Stomach (tissue), 8 donors: ENCODE measurements at regions not wholly inside any gene's neighbourhood (a gene's known extent, or its start where the extent isn't known, plus 50 kb on each side); places are given as distances from the start of the nearest gene placed in this dataset.
"Not testable (repeated sequence)": the region's sequence is repeated elsewhere in the genome, so short reads cannot be mapped to it uniquely, and the experiment has no call there.

Source experiments
- DNase-seq, 2 donors: peaks; one replicate each; pipeline versions ENCODE4 v3.0.0 to v3.0.0-alpha.2; 2013 to 2019
- H3K27ac ChIP-seq, 5 donors: fragments of 200-600 bp in 4 of 5; sonication (generic) in 4 of 5; one replicate each; pipeline ENCODE4 v1.5.1; 2013 to 2019; ENCODE audit warnings: mild to moderate bottlenecking in 1 of 5, moderate library complexity in 1 of 5
- H3K27me3 ChIP-seq, 3 donors: fragments of 200-600 bp; sonication (generic); one replicate each; pipeline ENCODE4 v1.5.1; 2017 to 2019; ENCODE audit warnings: mixed run types in 1 of 3
- H3K36me3 ChIP-seq, 4 donors: fragments of 200-600 bp; sonication (generic); 1 replicate in 3 of 4; 2 replicates in 1 of 4; pipeline ENCODE4 v1.5.1; 2016 to 2019
- H3K4me1 ChIP-seq, 4 donors: fragments of 200-600 bp; sonication (generic); one replicate each; pipeline ENCODE4 v1.5.1; 2016 to 2019
- H3K4me3 ChIP-seq, 4 donors: fragments of 200-600 bp; sonication (generic) in 3 of 4; one replicate each; pipeline ENCODE4 v1.5.1; 2016 to 2019; ENCODE audit warnings: mild to moderate bottlenecking in 1 of 4
- H3K9me3 ChIP-seq, 4 donors: fragments of 200-600 bp; sonication (generic); one replicate each; pipeline ENCODE4 v1.5.1; 2016 to 2019
- CTCF ChIP-seq, 7 experiments: fragments of 450-650 bp in 4 of 7; fragments of 200-600 bp in 3 of 7; sonication (generic) in 3 of 7; IDR thresholded peaks; one replicate each; pipeline ENCODE4 v1.5.1; 2016 to 2019; ENCODE audit warnings: antibody characterized with exemption in 7 of 7, control low read depth in 2 of 7, mild to moderate bottlenecking in 1 of 7
- EP300 ChIP-seq: sonication (generic); formaldehyde crosslinking; IDR thresholded peaks from one replicate; pipeline ENCODE4 v1.6.1; 2017; ENCODE audit warnings: antibody characterized with exemption
- POLR2A ChIP-seq, 4 donors: fragments of 450-650 bp; IDR thresholded peaks; one replicate each; pipeline ENCODE4 v1.6.1; 2016; ENCODE audit warnings: antibody characterized with exemption in 4 of 4, control low read depth in 2 of 4, mild to moderate bottlenecking in 1 of 4, moderate library complexity in 1 of 4
- POLR2AphosphoS5 ChIP-seq, 3 donors: sonication (generic); formaldehyde crosslinking; IDR thresholded peaks; one replicate each; pipeline ENCODE4 v1.6.1; 2016; ENCODE audit warnings: antibody characterized with exemption in 3 of 3
- whole genome bisulfite sequencing, 5 donors: extraction: QIAGEN DNeasy Blood & Tissue Kit in 3 of 5; methylation state at CpG; one replicate each; pipeline versions ENCODE4 v1.1.5 to v1.1.7; 2013 to 2018; 5-methylcytosine and 5-hydroxymethylcytosine counted together
- intact Hi-C: fragments of 100-400 bp; cut with DNase I; formaldehyde crosslinking; loops from one replicate; pipeline ENCODE4 v1.15.1; 2023; ENCODE audit warnings: low total_unique reads
- donor health status: healthy with polysubstance abuse.
- donor health status: Bipolar disorder and iron deficiency.
- donor health status: healthy.

- 21 to 40% (median 31%) methylated on average over 2 of the region's 2 CpGs for WGBS, 5 donors
- DNase-seq = no peak
- no peaks in the 10 kb centered on the region for H3K4me1 ChIP-seq
- no peaks in the 10 kb centered on the region for H3K36me3 ChIP-seq
- H3K4me3 ChIP-seq = no peak overlapping the region
- H3K27me3 ChIP-seq = peaks cover 0 to 23% (median 0%) of the 10 kb centered on the region in 3 donors
- no peak overlapping the region for H3K27ac ChIP-seq
- intact Hi-C loops = no loop called here
- no peak for TF ChIP-seq POLR2AphosphoS5 (IDR thresholded peaks at IDR 0.05)
- no peak for TF ChIP-seq POLR2A (IDR thresholded peaks at IDR 0.05)
- TF ChIP-seq EP300 = no peak
- no peak for TF ChIP-seq CTCF (IDR thresholded peaks at IDR 0.05)
- peaks cover 0 to 21% (median 12%) of the 10 kb centered on the region in 4 donors for H3K9me3 ChIP-seq
Observed at GRCh38 chr17:33955461-33955860, 299.6 kb upstream of the CCL2 start.

DNA sequence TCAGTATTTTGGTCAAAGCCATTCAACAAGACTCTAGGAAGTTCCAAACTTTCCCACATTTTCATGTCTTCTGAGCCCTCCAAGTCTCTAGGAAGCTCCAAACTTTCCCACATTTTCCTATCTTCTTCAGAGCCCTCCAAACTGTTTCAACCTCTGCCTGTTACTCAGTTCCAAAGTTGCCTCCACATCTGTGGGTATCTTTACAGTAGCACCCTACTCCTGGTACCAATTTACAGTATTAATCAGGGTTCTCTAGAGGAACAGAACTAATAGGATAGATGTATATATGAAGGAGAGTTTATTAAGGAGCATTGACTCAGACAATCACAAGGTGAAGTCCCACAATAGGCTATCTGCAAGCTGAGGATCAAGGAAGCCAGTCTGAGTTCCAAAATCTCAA, 296.0 kb upstream of the CCL2 start:
- peaks cover 0 to 21% (median 12%) of the 10 kb centered on the region in 4 donors for H3K9me3 ChIP-seq
- intact Hi-C loops = not testable (repeated sequence)

GRCh38 chr17:33962857-33963655, 292.0 kb upstream of the CCL2 start:
- TF ChIP-seq CTCF (IDR thresholded peaks at IDR 0.05) (no peak), POLR2AphosphoS5 (IDR thresholded peaks at IDR 0.05) (no peak), EP300 (no peak), POLR2A (IDR thresholded peaks at IDR 0.05) (no peak)
- Histone ChIP-seq H3K27ac (no peak overlapping the region), H3K36me3 (no peaks in the 10 kb centered on the region), H3K4me1 (peaks cover 0 to 5% (median 0%) of the 10 kb centered on the region in 4 donors), H3K27me3 (peaks cover 0 to 19% (median 0%) of the 10 kb centered on the region in 3 donors), H3K4me3 (no peak overlapping the region), H3K9me3 (peaks cover 0 to 18% (median 12%) of the 10 kb centered on the region in 4 donors)
- intact Hi-C loops = no loop called here
- 68 to 82% (median 76%) methylated on average over 7 of the region's 7 CpGs for WGBS, 5 donors
- no peak for DNase-seq

More for the DNA sequence above, 296.0 kb upstream of the CCL2 start:
- H3K4me3 ChIP-seq, DNase-seq, H3K36me3 ChIP-seq, H3K27ac ChIP-seq, H3K4me1 ChIP-seq: not testable (repeated sequence)
- peaks cover 0 to 30% (median 0%) of the 10 kb centered on the region in 3 donors for H3K27me3 ChIP-seq

DNA sequence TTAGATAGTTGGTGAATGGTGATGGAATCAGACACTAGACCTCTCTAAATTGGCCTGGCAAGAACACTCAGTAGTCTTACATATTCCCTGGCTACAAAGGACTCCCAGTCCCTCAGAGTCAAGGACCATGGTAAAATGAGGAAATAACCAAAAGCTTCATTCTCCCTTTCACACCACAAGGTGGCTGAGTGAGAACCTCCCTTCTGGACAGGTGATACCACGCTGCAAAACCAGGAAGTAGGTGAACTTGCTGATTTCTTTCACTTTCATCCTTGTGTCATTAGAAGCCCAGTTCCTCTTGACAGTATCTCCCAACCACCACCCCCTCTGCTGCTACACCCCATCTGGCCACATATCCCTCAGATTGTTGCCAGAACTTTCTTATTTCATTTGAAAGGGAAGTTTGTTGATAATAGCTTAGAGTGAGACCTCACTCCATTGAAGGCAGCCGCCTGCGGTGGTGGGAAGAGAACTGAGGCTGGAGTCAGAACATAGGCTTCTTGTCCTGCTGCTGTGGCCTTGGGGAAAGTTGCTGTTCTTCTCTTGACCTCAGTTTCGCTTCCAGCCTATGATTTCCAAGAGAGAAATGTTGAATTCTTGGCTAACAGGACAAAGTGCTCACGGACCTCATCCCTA, 290.6 kb upstream of the CCL2 start:
- WGBS, 5 donors = 63 to 75% (median 71%) methylated on average over 5 of the region's 5 CpGs
- intact Hi-C loops = no loop called here
- Histone ChIP-seq H3K4me1 (peaks cover 0 to 13% (median 3%) of the 10 kb centered on the region in 4 donors), H3K27me3 (peaks cover 0 to 24% (median 0%) of the 10 kb centered on the region in 3 donors), H3K9me3 (peaks cover 0 to 4% (median 2%) of the 10 kb centered on the region in 4 donors), H3K27ac (peak overlapping the region in 1 of 5 donors; percentile 9), H3K36me3 (no peaks in the 10 kb centered on the region), H3K4me3 (no peak overlapping the region)
- DNase-seq = peak in 1 of 2 donors; percentile 73
- TF ChIP-seq POLR2A (IDR thresholded peaks at IDR 0.05) = no peak
- TF ChIP-seq CTCF (IDR thresholded peaks at IDR 0.05) = peak in 3 of 7 experiments; percentile 12 to 44 (median 22)
- TF ChIP-seq EP300 = no peak
- peak in 1 of 3 donors; percentile 63 for TF ChIP-seq POLR2AphosphoS5 (IDR thresholded peaks at IDR 0.05)
